Skeletal muscle cell (primary cell): ENCODE measurements at regions not wholly inside any gene's neighbourhood (a gene's known extent, or its start where the extent isn't known, plus 50 kb on each side); places are given as distances from the start of the nearest gene placed in this dataset.
"Not testable (repeated sequence)": the region's sequence is repeated elsewhere in the genome, so short reads cannot be mapped to it uniquely, and the experiment has no call there.

Experiments used
- DNase-seq: peaks from one replicate; pipeline ENCODE4 v3.0.0-alpha.2; 2010; ENCODE audit warnings: low read depth
- H3K4me3 ChIP-seq: 2 replicates; pipeline ENCODE4 v1.5.1; 2011; ENCODE audit warnings: low read depth, mild to moderate bottlenecking, control low read depth, low read length, moderate library complexity

- H3K4me3 ChIP-seq, DNase-seq: not testable (repeated sequence)
Observed at GRCh38 chr2:87252046-87252445, 230.4 kb upstream of the PLGLB1 start.

- not testable (repeated sequence) for DNase-seq, H3K4me3 ChIP-seq
Observed at GRCh38 chr2:87254562-87254961, 232.9 kb upstream of the PLGLB1 start.

GRCh38 chr2:87255410-87255809, 233.8 kb upstream of the PLGLB1 start:
- H3K4me3 ChIP-seq, DNase-seq: not testable (repeated sequence)

GRCh38 chr2:87258887-87259286, 237.2 kb upstream of the PLGLB1 start:
- H3K4me3 ChIP-seq, DNase-seq: not testable (repeated sequence)

- H3K4me3 ChIP-seq, DNase-seq: not testable (repeated sequence)
Observed at GRCh38 chr2:87262184-87262702, 240.6 kb upstream of the PLGLB1 start.

- H3K4me3 ChIP-seq, DNase-seq: not testable (repeated sequence)
Observed at GRCh38 chr2:87263868-87264518, 242.3 kb upstream of the PLGLB1 start.

GRCh38 chr2:87275192-87275591, 253.5 kb upstream of the PLGLB1 start:
- H3K4me3 ChIP-seq, DNase-seq: not testable (repeated sequence)

- not testable (repeated sequence) for H3K4me3 ChIP-seq, DNase-seq
Observed at GRCh38 chr2:87275974-87276629, 254.5 kb upstream of the PLGLB1 start.

GRCh38 chr2:87276673-87277072, 255.0 kb upstream of the PLGLB1 start:
- H3K4me3 ChIP-seq, DNase-seq: not testable (repeated sequence)

- not testable (repeated sequence) for DNase-seq, H3K4me3 ChIP-seq
Observed at GRCh38 chr2:87277734-87278133, 256.1 kb upstream of the PLGLB1 start.

- H3K4me3 ChIP-seq, DNase-seq: not testable (repeated sequence)
Observed at GRCh38 chr2:87280596-87281355, 259.1 kb upstream of the PLGLB1 start.

- not testable (repeated sequence) for H3K4me3 ChIP-seq, DNase-seq
Observed at GRCh38 chr2:87283735-87284470, 262.3 kb upstream of the PLGLB1 start.

GRCh38 chr2:87284471-87284772, 262.8 kb upstream of the PLGLB1 start:
- DNase-seq, H3K4me3 ChIP-seq: not testable (repeated sequence)

- H3K4me3 ChIP-seq, DNase-seq: not testable (repeated sequence)
Observed at GRCh38 chr2:87285139-87285538, 263.5 kb upstream of the PLGLB1 start.

GRCh38 chr2:87290566-87291307, 269.1 kb upstream of the PLGLB1 start:
- not testable (repeated sequence) for DNase-seq

GRCh38 chr2:87291400-87292200, 270.0 kb upstream of the PLGLB1 start:
- not testable (repeated sequence) for DNase-seq, H3K4me3 ChIP-seq

More at GRCh38 chr2:87290566-87291307, 269.1 kb upstream of the PLGLB1 start:
- not testable (repeated sequence) for H3K4me3 ChIP-seq

GRCh38 chr2:87293931-87294594, 272.4 kb upstream of the PLGLB1 start:
- not testable (repeated sequence) for DNase-seq, H3K4me3 ChIP-seq

GRCh38 chr2:87295135-87295534, 273.5 kb upstream of the PLGLB1 start:
- H3K4me3 ChIP-seq, DNase-seq: not testable (repeated sequence)
